Liver (tissue), 7 donors: ENCODE measurements at regions not wholly inside any gene's neighbourhood (a gene's known extent, or its start where the extent isn't known, plus 50 kb on each side); places are given as distances from the start of the nearest gene placed in this dataset.

ENCODE experiments used
- DNase-seq: peaks from one replicate; pipeline ENCODE4 v3.0.0-alpha.2; 2017; ENCODE audit warnings: low spot score
- H3K27ac ChIP-seq, 2 donors: one replicate each; pipeline ENCODE4 v1.7.0; 2013; ENCODE audit warnings: inconsistent platforms in 2 of 2, low read length in 2 of 2, control low read depth in 1 of 2, low read depth in 1 of 2, mild to moderate bottlenecking in 1 of 2
- H3K27me3 ChIP-seq, 4 donors: one replicate each; pipeline versions ENCODE4 v1.6.1 to v1.7.0; 2013; ENCODE audit warnings: low read length in 3 of 4, inconsistent platforms in 1 of 4, mild to moderate bottlenecking in 1 of 4, moderate library complexity in 1 of 4; ENCODE audit not compliant: control insufficient read depth in 4 of 4, insufficient read depth in 4 of 4
- H3K36me3 ChIP-seq, 4 donors: one replicate each; pipeline versions ENCODE4 v1.6.1 to v1.7.0; 2013; ENCODE audit warnings: low read length in 3 of 4, mild to moderate bottlenecking in 3 of 4, low read depth in 1 of 4, moderate library complexity in 1 of 4; ENCODE audit not compliant: control insufficient read depth in 4 of 4, insufficient read depth in 3 of 4
- H3K4me1 ChIP-seq, 4 donors: one replicate each; pipeline versions ENCODE4 v1.6.1 to v1.7.0; 2013; ENCODE audit warnings: low read length in 3 of 4, mild to moderate bottlenecking in 3 of 4, moderate library complexity in 1 of 4; ENCODE audit not compliant: control insufficient read depth in 4 of 4, insufficient read depth in 4 of 4
- H3K4me3 ChIP-seq, 3 donors: one replicate each; pipeline versions ENCODE4 v1.6.1 to v1.7.0; 2013; ENCODE audit warnings: low read length in 3 of 3, control low read depth in 1 of 3, low read depth in 1 of 3, mild to moderate bottlenecking in 1 of 3
- H3K9ac ChIP-seq, 2 donors: one replicate each; pipeline ENCODE4 v1.7.0; 2013; ENCODE audit warnings: low read length in 2 of 2, mild to moderate bottlenecking in 2 of 2, moderate library complexity in 2 of 2, control low read depth in 1 of 2, low read depth in 1 of 2
- H3K9me3 ChIP-seq, 4 donors: one replicate each; pipeline versions ENCODE4 v1.6.1 to v1.7.0; 2013; ENCODE audit warnings: low read length in 3 of 4; ENCODE audit not compliant: control insufficient read depth in 4 of 4
- EGR1 ChIP-seq, 2 donors: IDR thresholded peaks; 2 replicates each; pipeline ENCODE4 v1.6.1; 2016 to 2018; ENCODE audit warnings: antibody characterized with exemption in 2 of 2, low read depth in 2 of 2
- FOXA2 ChIP-seq: IDR thresholded peaks from 2 replicates; pipeline ENCODE4 v1.6.1; 2016; ENCODE audit warnings: antibody characterized with exemption
- GABPA ChIP-seq, 2 donors: IDR thresholded peaks in 1 of 2; conservative IDR thresholded peaks in 1 of 2; 2 replicates each; pipeline ENCODE4 v1.6.1; 2016; ENCODE audit warnings: antibody characterized with exemption in 2 of 2, mild to moderate bottlenecking in 1 of 2, moderate library complexity in 1 of 2
- HNF4A ChIP-seq, 2 donors: conservative IDR thresholded peaks; 2 replicates each; pipeline ENCODE4 v1.6.1; 2016; ENCODE audit warnings: antibody characterized with exemption in 2 of 2, mild to moderate bottlenecking in 2 of 2
- JUND ChIP-seq, 2 donors: IDR thresholded peaks; 2 replicates each; pipeline ENCODE4 v1.6.1; 2016; ENCODE audit warnings: antibody characterized with exemption in 2 of 2
- MAX ChIP-seq: IDR thresholded peaks from 2 replicates; pipeline ENCODE4 v1.6.1; 2016; ENCODE audit warnings: antibody characterized with exemption
- NR2F2 ChIP-seq: IDR thresholded peaks from 2 replicates; pipeline ENCODE4 v1.6.1; 2016; ENCODE audit warnings: antibody characterized with exemption
- REST ChIP-seq: IDR thresholded peaks from 2 replicates; pipeline ENCODE4 v1.6.1; 2016; ENCODE audit warnings: antibody characterized with exemption, mild to moderate bottlenecking
- RXRA ChIP-seq, 2 donors: IDR thresholded peaks; 2 replicates each; pipeline ENCODE4 v1.6.1; 2017 to 2018; ENCODE audit warnings: antibody characterized with exemption in 2 of 2, mild to moderate bottlenecking in 1 of 2
- TAF1 ChIP-seq: conservative IDR thresholded peaks from 2 replicates; pipeline ENCODE4 v1.6.1; 2016; ENCODE audit warnings: antibody characterized with exemption, mild to moderate bottlenecking
- YY1 ChIP-seq: IDR thresholded peaks from 2 replicates; pipeline ENCODE4 v1.6.1; 2016; ENCODE audit warnings: antibody characterized with exemption, mild to moderate bottlenecking
- ZBTB33 ChIP-seq: IDR thresholded peaks from 2 replicates; pipeline ENCODE4 v1.6.1; 2016; ENCODE audit warnings: antibody characterized with exemption
- WGBS: extraction: QIAGEN DNeasy Blood & Tissue Kit; methylation state at CpG from one replicate; pipeline ENCODE4 v1.1.7; 2013; 5-methylcytosine and 5-hydroxymethylcytosine counted together
- donor health status: healthy.
- donor health status: healthy.
- donor health status: healthy.
- donor health status: healthy.

- no peak for DNase-seq
These were observed 275.4 kb upstream of the TCERG1L start for GRCh38 chr10:131586958-131587357.

GRCh38 chr10:131587976-131588680, 276.6 kb upstream of the TCERG1L start:
- DNase-seq, result no peak
- Histone ChIP-seq H3K27me3 (no peaks in the 10 kb centered on the region), H3K36me3 (no peaks in the 10 kb centered on the region), H3K4me3 (no peak overlapping the region), H3K4me1 (no peaks in the 10 kb centered on the region), H3K9ac (no peak overlapping the region), H3K9me3 (peaks cover 0 to 2% (median under 1%) of the 10 kb centered on the region in 4 donors), H3K27ac (no peak overlapping the region)
- TF ChIP-seq FOXA2 (no peak), TAF1 (no peak), HNF4A (conservative IDR thresholded peaks at IDR 0.05) (no peak), GABPA (IDR thresholded peaks at IDR 0.05 in 1 of 2, conservative IDR thresholded peaks at IDR 0.05 in 1 of 2) (no peak), YY1 (no peak), EGR1 (IDR thresholded peaks at IDR 0.05; ENCODE audit: low read depth in 2 of 2) (no peak), MAX (no peak), REST (no peak)
- WGBS, result 73% methylated on average over 11 of the region's 11 CpGs

More at GRCh38 chr10:131586958-131587357, 275.4 kb upstream of the TCERG1L start:
- Histone ChIP-seq H3K4me1 (no peaks in the 10 kb centered on the region), H3K27ac (no peak overlapping the region), H3K27me3 (no peaks in the 10 kb centered on the region), H3K4me3 (no peak overlapping the region), H3K36me3 (no peaks in the 10 kb centered on the region), H3K9me3 (peaks cover 0 to 2% (median under 1%) of the 10 kb centered on the region in 4 donors), H3K9ac (no peak overlapping the region)
- 71% methylated on average over 5 of the region's 5 CpGs for WGBS
- TF ChIP-seq NR2F2 (no peak), JUND (IDR thresholded peaks at IDR 0.05) (no peak)

- no peak for TF ChIP-seq RXRA (IDR thresholded peaks at IDR 0.05)
- no peak for TF ChIP-seq EGR1 (IDR thresholded peaks at IDR 0.05; ENCODE audit: low read depth in 2 of 2)
- TF ChIP-seq TAF1, result no peak
- TF ChIP-seq HNF4A (conservative IDR thresholded peaks at IDR 0.05), result no peak
- TF ChIP-seq FOXA2, result no peak
- TF ChIP-seq REST, result no peak
- TF ChIP-seq JUND (IDR thresholded peaks at IDR 0.05), result no peak
- TF ChIP-seq ZBTB33, result no peak
- TF ChIP-seq YY1, result no peak
- H3K9me3 ChIP-seq, result peaks cover 0 to 2% (median under 1%) of the 10 kb centered on the region in 4 donors
- DNase-seq, result no peak
- no peaks in the 10 kb centered on the region for H3K4me1 ChIP-seq
- H3K36me3 ChIP-seq, result no peaks in the 10 kb centered on the region
- WGBS, result 81% methylated on average over 11 of the region's 11 CpGs
- H3K27me3 ChIP-seq, result no peaks in the 10 kb centered on the region
- no peak overlapping the region for H3K27ac ChIP-seq
- no peak overlapping the region for H3K4me3 ChIP-seq
- no peak overlapping the region for H3K9ac ChIP-seq
These were observed 277.2 kb upstream of the TCERG1L start for GRCh38 chr10:131588704-131589220.
